KMS-11 (cell line): ENCODE measurements at regions not wholly inside any gene's neighbourhood (a gene's known extent, or its start where the extent isn't known, plus 50 kb on each side); places are given as distances from the start of the nearest gene placed in this dataset.

ENCODE experiments used
- H2AFZ ChIP-seq: fragments of 200-600 bp; sonication (generic); 2 replicates; pipeline ENCODE4 v1.6.1; 2016; ENCODE audit warnings: antibody characterized with exemption, mixed run types, low read depth
- H3K27ac ChIP-seq: fragments of 200-600 bp; sonication (generic); 2 replicates; pipeline ENCODE4 v1.6.1; 2016; ENCODE audit warnings: mild to moderate bottlenecking, mixed run types
- H3K27me3 ChIP-seq: fragments of 200-600 bp; sonication (generic); 2 replicates; pipeline ENCODE4 v1.6.1; 2017; ENCODE audit warnings: mild to moderate bottlenecking, low read depth, mixed run types, moderate library complexity; ENCODE audit not compliant: insufficient read depth
- H3K36me3 ChIP-seq: fragments of 200-600 bp; sonication (generic); 2 replicates; pipeline ENCODE4 v1.6.1; 2017; ENCODE audit warnings: mild to moderate bottlenecking, mixed run types; ENCODE audit not compliant: insufficient read depth
- H3K4me1 ChIP-seq: fragments of 200-600 bp; sonication (generic); 2 replicates; pipeline ENCODE4 v1.6.1; 2016; ENCODE audit warnings: mild to moderate bottlenecking, low read depth, mixed run types; ENCODE audit not compliant: poor library complexity, severe bottlenecking
- H3K4me2 ChIP-seq: fragments of 200-600 bp; sonication (generic); 2 replicates; pipeline ENCODE4 v1.7.0; 2016; ENCODE audit warnings: mild to moderate bottlenecking, mixed run types
- H3K4me3 ChIP-seq: fragments of 200-600 bp; sonication (generic); IDR thresholded peaks from 2 replicates; pipeline ENCODE4 v1.6.1; 2017; ENCODE audit warnings: low read depth, low read length, mixed read lengths; ENCODE audit not compliant: insufficient read depth
- H3K79me2 ChIP-seq: fragments of 200-600 bp; sonication (generic); 2 replicates; pipeline ENCODE4 v1.6.1; 2016; ENCODE audit warnings: low read depth, mixed run types; ENCODE audit not compliant: insufficient read depth
- H3K9ac ChIP-seq: fragments of 200-600 bp; sonication (generic); 2 replicates; pipeline ENCODE4 v1.6.1; 2016; ENCODE audit warnings: mild to moderate bottlenecking, mixed run types
- H4K20me1 ChIP-seq: fragments of 200-600 bp; sonication (generic); 2 replicates; pipeline ENCODE4 v1.6.1; 2016; ENCODE audit warnings: mild to moderate bottlenecking, mixed run types; ENCODE audit not compliant: insufficient read depth
- TF ChIP-seq, protein P1 (sequence below): fragments of 200-600 bp; sonication (generic); conservative IDR thresholded peaks from 2 replicates; pipeline ENCODE4 v1.6.1; 2017; ENCODE audit warnings: low read depth, mild to moderate bottlenecking, antibody characterized with exemption, low read length, moderate library complexity, mixed read lengths

DNA sequence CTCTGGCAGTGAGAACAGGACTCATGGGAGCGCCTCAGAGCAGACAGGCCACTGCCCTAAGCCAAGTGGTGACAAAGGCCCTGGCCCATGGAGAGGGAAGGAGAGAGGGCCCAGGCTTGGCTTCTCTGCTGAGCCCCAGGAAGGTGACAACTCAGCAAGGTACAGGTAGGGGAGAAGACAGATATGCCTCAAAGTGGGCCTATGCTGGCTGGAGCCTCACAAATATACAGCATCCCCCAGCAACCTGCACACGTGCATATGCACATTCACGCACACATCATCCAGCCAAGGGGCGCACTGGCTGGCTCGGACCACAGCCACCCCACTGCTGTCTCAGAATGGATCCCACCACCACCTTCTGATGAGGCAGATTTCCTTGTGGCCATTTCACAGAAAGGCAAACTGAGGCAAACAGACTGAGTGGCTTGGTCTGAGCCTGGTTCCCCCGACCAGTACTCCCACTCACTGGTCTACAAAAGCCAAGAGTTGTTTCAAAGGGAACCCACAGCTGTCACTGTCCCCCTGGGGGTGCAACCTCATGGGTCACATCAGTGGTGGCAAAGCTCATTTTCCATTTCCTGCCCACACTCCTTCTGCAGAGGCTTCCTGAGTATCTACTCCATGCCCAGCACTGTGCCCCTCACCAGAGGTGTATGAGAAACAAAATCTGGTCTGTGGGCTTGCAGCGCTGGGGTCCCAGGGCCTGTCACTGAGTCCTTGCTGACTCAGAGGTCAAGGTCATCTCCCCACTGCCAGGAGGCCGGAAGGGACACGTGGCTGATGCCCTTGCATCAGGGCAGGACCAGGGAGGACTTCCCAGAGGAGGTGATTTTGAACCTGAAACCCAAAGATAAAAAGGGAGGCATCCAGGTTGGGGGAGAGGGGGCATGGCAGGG is 67.3 kb upstream of the PRR5 start:
- Histone ChIP-seq H2AFZ (no peak overlapping the region), H3K4me2 (no peak overlapping the region), H3K27ac (no peak overlapping the region), H3K4me3 (no peak overlapping the region), H4K20me1 (no peaks in the 10 kb centered on the region), H3K36me3 (no peaks in the 10 kb centered on the region), H3K27me3 (no peaks in the 10 kb centered on the region; the same call in 1 of the 2 replicates), H3K9ac (no peak overlapping the region), H3K4me1 (no peaks in the 10 kb centered on the region), H3K79me2 (no peaks in the 10 kb centered on the region)
- TF ChIP-seq, protein P1, sequence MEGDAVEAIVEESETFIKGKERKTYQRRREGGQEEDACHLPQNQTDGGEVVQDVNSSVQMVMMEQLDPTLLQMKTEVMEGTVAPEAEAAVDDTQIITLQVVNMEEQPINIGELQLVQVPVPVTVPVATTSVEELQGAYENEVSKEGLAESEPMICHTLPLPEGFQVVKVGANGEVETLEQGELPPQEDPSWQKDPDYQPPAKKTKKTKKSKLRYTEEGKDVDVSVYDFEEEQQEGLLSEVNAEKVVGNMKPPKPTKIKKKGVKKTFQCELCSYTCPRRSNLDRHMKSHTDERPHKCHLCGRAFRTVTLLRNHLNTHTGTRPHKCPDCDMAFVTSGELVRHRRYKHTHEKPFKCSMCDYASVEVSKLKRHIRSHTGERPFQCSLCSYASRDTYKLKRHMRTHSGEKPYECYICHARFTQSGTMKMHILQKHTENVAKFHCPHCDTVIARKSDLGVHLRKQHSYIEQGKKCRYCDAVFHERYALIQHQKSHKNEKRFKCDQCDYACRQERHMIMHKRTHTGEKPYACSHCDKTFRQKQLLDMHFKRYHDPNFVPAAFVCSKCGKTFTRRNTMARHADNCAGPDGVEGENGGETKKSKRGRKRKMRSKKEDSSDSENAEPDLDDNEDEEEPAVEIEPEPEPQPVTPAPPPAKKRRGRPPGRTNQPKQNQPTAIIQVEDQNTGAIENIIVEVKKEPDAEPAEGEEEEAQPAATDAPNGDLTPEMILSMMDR = no peak

DNA sequence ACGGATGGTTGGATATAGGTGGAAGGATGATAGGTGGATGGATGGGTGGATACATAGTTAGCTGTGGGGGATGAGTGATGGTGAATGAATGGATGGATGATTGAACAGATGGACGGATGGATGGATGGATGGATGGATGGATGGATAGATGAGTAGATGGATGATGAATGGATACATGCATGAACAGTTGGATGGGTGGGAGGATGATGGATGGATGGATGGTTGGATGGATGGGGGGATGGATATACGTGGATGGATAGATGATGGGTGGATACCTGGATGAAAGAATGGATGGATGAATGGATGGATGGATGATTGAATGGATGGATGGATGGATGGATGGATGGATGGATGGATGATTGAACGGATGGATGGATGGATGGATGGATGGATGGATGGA is 68.4 kb upstream of the PRR5 start:
- Histone ChIP-seq H2AFZ (no peak overlapping the region), H3K4me2 (no peak overlapping the region), H3K36me3 (no peaks in the 10 kb centered on the region), H3K4me3 (no peak overlapping the region), H3K27me3 (no peaks in the 10 kb centered on the region; the same call in 1 of the 2 replicates), H3K9ac (no peak overlapping the region), H3K79me2 (no peaks in the 10 kb centered on the region), H3K27ac (no peak overlapping the region), H3K4me1 (no peaks in the 10 kb centered on the region), H4K20me1 (no peaks in the 10 kb centered on the region)
- TF ChIP-seq, protein P1 = no peak

DNA sequence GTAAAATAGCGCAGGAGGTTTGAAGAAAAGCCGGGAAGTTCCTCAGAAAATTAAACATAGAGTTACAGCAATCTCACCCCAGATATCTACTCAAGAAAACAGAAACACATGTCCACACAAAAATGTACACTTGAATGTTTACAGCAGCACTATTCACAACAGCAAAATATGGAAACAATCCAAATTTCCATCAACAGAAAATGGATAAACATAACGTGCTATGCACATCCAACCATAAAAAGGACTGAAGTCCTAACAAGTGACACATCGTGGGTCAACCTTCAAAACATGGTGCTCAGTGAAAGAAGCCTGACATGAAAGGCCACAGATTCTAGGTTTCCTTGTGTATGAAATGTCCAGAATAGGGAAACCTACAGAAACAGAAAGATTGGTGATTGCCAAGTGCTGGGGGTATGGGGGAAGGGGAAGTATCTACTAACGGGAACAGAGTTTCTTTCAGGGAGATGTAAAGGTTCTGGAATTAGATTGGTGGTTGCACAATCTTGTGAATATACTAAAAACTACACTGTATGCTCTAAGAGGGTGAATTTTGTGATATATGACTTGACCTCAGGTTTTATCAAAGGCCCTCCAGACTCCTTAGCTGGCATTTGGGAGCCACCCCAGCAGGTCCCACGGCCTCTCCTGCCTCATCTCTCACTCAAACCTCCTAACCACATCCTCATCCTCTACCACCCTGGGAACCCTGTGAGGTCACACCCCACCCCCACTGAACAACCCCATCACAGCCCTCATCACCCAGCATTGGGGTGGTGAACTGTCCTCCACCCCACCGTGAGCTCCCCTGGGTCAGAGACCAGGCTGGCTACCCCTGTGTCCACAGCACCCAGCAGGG is 69.2 kb upstream of the PRR5 start:
- Histone ChIP-seq H3K27ac (no peak overlapping the region), H3K79me2 (no peaks in the 10 kb centered on the region), H2AFZ (no peak overlapping the region), H4K20me1 (no peaks in the 10 kb centered on the region), H3K4me2 (no peak overlapping the region), H3K4me3 (no peak overlapping the region), H3K36me3 (no peaks in the 10 kb centered on the region), H3K27me3 (no peaks in the 10 kb centered on the region; the same call in 1 of the 2 replicates), H3K9ac (no peak overlapping the region), H3K4me1 (no peaks in the 10 kb centered on the region)
- TF ChIP-seq, protein P1 = no peak

DNA sequence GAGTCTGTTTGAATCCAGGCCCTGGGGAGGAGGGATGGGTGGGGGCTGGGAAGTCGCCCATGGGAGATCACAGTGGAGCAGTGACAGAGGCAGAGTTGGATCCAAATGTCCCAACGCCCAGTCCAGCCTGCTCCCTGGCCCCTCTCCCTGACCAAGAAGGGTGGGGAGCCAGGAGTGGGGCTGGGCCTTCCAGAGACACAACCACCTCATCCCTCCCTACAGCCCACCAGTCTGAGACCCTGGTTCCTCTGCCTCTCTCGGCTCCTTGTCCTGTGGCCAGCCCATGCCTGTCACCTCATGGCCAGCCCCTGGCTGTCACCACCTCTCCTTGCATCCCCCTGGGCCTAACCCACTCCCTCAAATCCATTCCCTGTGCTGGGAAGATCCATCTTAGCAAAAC is 71.2 kb upstream of the PRR5 start:
- Histone ChIP-seq H3K79me2 (no peaks in the 10 kb centered on the region), H2AFZ (no peak overlapping the region), H3K4me2 (no peak overlapping the region), H3K27ac (no peak overlapping the region), H3K4me3 (no peak overlapping the region), H4K20me1 (no peaks in the 10 kb centered on the region), H3K4me1 (no peaks in the 10 kb centered on the region), H3K9ac (no peak overlapping the region), H3K27me3 (no peaks in the 10 kb centered on the region; the same call in 1 of the 2 replicates), H3K36me3 (no peaks in the 10 kb centered on the region)
- TF ChIP-seq, protein P1 = no peak
